Ovary (tissue), 7 donors: ENCODE measurements at regions not wholly inside any gene's neighbourhood (a gene's known extent, or its start where the extent isn't known, plus 50 kb on each side); places are given as distances from the start of the nearest gene placed in this dataset.

Source experiments
- DNase-seq, 5 donors: peaks; one replicate each; pipeline ENCODE4 v3.0.0-alpha.2; 2019 to 2020
- H3K27ac ChIP-seq, 2 donors: fragments of 200-600 bp; one replicate each; pipeline versions ENCODE4 v1.5.1 to v1.8.0; 2019 to 2022
- H3K27me3 ChIP-seq: fragments of 200-600 bp; one replicate; pipeline ENCODE4 v1.8.0; 2022
- H3K36me3 ChIP-seq: fragments of 200-600 bp; sonication (generic); one replicate; pipeline ENCODE4 v1.5.1; 2019
- H3K4me1 ChIP-seq: one replicate; pipeline ENCODE4 v1.8.1; 2013; ENCODE audit warnings: mild to moderate bottlenecking, moderate library complexity; ENCODE audit not compliant: insufficient read depth
- H3K4me3 ChIP-seq: fragments of 200-600 bp; sonication (generic); one replicate; pipeline ENCODE4 v1.5.1; 2017
- H3K9me3 ChIP-seq, 2 donors: fragments of 200-600 bp in 1 of 2; sonication (generic) in 1 of 2; one replicate each; pipeline versions ENCODE4 v1.5.1 to v1.8.1; 2013 to 2019; ENCODE audit warnings: mild to moderate bottlenecking in 1 of 2, moderate library complexity in 1 of 2
- EP300 ChIP-seq: sonication (generic); formaldehyde crosslinking; IDR thresholded peaks from one replicate; pipeline ENCODE4 v1.6.1; 2017; ENCODE audit warnings: antibody characterized with exemption
- POLR2A ChIP-seq: fragments of 450-650 bp; IDR thresholded peaks from one replicate; pipeline ENCODE4 v1.6.1; 2017; ENCODE audit warnings: antibody characterized with exemption, mild to moderate bottlenecking, moderate library complexity
- WGBS, 3 donors: extraction: QIAGEN DNeasy Blood & Tissue Kit in 1 of 3; methylation state at CpG; one replicate each; pipeline versions ENCODE4 v1.1.5 to v1.1.7; 2013 to 2017; 5-methylcytosine and 5-hydroxymethylcytosine counted together
- intact Hi-C, 4 donors: fragments of 100-400 bp; cut with DNase I; formaldehyde crosslinking; loops; one replicate each; pipeline versions ENCODE4 v1.11.0 to v1.15.1; 2022 to 2023
- TF ChIP-seq, protein P1 (sequence below), 3 donors: fragments of 450-650 bp in 2 of 3; fragments of 200-600 bp in 1 of 3; IDR thresholded peaks; one replicate each; pipeline versions ENCODE4 v1.5.1 to v1.8.0; 2016 to 2022; ENCODE audit warnings: antibody characterized with exemption in 3 of 3, mild to moderate bottlenecking in 1 of 3
- donor health status: DM: no; HTN: no; CAD: no; lungs with moderate emphysema.
- donor health status: DM: no; HTN: no; CAD: no.
- donor health status: Bipolar disorder and iron deficiency.
- donor health status: DM: no; HTN: no; CAD: no.
- donor health status: DM: yes; HTN: yes; CAD: no.

DNA sequence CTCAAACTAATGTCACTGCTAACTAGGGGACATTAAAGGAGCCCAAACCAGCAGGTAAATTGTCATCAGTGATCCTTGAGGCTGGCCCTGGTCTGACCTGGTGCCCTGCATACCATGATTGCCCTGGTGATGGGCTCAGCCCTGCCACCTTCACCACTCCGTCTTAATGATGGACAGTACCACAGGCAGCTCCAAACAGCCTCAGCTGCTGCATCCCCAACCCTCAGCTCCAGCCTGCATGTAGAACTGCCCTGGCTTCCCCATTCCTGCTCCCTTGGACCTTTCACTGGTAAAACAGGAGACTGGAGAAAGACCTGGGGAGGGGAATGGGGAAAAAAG lies 190.0 kb downstream of the GAS1 start:
- WGBS, 3 donors = 89 to 100% (median 92%) methylated on average over 1 of the region's 1 CpG

DNA sequence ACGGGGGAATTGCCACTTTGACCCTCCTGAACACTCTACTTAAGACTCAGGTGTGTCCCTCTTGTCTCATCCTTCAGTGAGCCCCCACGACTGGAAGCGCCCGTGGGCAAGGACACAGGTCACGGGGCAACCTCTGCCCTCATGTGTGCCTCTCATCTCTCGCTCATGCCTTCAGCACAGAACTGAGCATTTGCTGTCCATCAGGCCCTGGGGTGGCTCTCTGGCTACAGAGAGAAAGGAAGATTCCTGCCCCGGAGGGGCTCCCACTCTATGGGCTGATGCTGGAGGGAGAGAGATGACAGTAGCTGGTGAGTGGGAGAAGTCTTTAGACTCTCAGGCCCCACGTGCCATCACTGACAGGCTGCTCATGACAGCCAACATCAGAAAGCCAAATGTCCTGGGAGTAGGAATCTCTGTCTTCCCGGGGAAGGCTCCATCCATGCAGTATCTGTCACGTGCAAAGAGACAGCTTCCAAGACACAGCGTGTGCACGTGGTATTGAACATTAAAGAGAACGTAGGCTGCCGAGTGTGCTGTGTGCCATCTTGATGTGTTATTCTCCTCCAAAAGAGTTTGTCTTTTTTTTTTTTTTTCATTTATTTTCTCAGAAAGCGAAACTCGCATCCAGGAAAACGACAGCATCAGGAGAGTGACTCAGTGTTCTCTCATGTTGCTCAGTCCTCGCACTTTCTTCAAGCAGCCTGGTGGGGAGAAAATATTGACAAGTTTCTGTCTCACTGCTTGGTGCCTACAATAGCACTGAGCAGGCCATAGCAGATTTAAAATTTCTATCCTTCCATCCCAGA lies 190.5 kb downstream of the GAS1 start:
- TF ChIP-seq, protein P1, sequence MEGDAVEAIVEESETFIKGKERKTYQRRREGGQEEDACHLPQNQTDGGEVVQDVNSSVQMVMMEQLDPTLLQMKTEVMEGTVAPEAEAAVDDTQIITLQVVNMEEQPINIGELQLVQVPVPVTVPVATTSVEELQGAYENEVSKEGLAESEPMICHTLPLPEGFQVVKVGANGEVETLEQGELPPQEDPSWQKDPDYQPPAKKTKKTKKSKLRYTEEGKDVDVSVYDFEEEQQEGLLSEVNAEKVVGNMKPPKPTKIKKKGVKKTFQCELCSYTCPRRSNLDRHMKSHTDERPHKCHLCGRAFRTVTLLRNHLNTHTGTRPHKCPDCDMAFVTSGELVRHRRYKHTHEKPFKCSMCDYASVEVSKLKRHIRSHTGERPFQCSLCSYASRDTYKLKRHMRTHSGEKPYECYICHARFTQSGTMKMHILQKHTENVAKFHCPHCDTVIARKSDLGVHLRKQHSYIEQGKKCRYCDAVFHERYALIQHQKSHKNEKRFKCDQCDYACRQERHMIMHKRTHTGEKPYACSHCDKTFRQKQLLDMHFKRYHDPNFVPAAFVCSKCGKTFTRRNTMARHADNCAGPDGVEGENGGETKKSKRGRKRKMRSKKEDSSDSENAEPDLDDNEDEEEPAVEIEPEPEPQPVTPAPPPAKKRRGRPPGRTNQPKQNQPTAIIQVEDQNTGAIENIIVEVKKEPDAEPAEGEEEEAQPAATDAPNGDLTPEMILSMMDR (IDR thresholded peaks at IDR 0.05) = no peak
- H3K27ac ChIP-seq = no peak overlapping the region
- DNase-seq = no peak
- no peak overlapping the region for H3K4me3 ChIP-seq
- WGBS, 3 donors = 86 to 90% (median 89%) methylated on average over 18 of the region's 18 CpGs
- H3K36me3 ChIP-seq = no peaks in the 10 kb centered on the region
- no peaks in the 10 kb centered on the region for H3K27me3 ChIP-seq
- peaks cover 3% of the 10 kb centered on the region for H3K4me1 ChIP-seq
- intact Hi-C loops = no loop called here
- H3K9me3 ChIP-seq = no peaks in the 10 kb centered on the region

More for the DNA sequence above, 190.0 kb downstream of the GAS1 start:
- Histone ChIP-seq H3K9me3 (no peaks in the 10 kb centered on the region), H3K27me3 (no peaks in the 10 kb centered on the region), H3K4me3 (no peak overlapping the region), H3K36me3 (no peaks in the 10 kb centered on the region), H3K27ac (no peak overlapping the region), H3K4me1 (peaks cover 3% of the 10 kb centered on the region)
- intact Hi-C loops = no loop called here
- no peak for DNase-seq
- TF ChIP-seq EP300 = no peak
- TF ChIP-seq, protein P1 (IDR thresholded peaks at IDR 0.05) = no peak
- TF ChIP-seq POLR2A = no peak

DNA sequence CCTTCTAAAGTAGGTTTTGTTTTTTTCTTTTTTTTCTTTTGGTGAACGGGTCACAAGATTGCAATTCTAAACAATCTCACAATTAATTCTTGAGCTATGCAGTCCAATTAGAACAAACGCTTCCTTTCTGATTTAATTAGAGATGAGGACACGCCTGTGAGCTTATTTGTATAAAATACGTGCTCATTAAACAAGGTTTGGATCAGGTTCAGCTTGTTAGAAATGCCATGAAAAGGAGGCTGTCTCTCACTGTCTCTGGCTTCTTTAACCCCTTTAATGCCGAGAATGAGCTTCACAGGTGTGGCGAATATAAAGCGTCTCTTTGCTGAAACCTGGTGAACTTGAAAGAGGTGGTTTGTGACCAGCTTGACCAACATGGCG lies 191.8 kb downstream of the GAS1 start:
- Histone ChIP-seq H3K27ac (no peak overlapping the region), H3K9me3 (no peaks in the 10 kb centered on the region), H3K4me3 (no peak overlapping the region), H3K4me1 (peaks cover 3% of the 10 kb centered on the region), H3K27me3 (no peaks in the 10 kb centered on the region), H3K36me3 (no peaks in the 10 kb centered on the region)
- no peak for DNase-seq
- no peak for TF ChIP-seq EP300
- TF ChIP-seq, protein P1 (IDR thresholded peaks at IDR 0.05) = no peak
- TF ChIP-seq POLR2A = no peak
- intact Hi-C loops = no loop called here
- WGBS, 3 donors = 53 to 62% (median 55%) methylated on average over 8 of the region's 8 CpGs

DNA sequence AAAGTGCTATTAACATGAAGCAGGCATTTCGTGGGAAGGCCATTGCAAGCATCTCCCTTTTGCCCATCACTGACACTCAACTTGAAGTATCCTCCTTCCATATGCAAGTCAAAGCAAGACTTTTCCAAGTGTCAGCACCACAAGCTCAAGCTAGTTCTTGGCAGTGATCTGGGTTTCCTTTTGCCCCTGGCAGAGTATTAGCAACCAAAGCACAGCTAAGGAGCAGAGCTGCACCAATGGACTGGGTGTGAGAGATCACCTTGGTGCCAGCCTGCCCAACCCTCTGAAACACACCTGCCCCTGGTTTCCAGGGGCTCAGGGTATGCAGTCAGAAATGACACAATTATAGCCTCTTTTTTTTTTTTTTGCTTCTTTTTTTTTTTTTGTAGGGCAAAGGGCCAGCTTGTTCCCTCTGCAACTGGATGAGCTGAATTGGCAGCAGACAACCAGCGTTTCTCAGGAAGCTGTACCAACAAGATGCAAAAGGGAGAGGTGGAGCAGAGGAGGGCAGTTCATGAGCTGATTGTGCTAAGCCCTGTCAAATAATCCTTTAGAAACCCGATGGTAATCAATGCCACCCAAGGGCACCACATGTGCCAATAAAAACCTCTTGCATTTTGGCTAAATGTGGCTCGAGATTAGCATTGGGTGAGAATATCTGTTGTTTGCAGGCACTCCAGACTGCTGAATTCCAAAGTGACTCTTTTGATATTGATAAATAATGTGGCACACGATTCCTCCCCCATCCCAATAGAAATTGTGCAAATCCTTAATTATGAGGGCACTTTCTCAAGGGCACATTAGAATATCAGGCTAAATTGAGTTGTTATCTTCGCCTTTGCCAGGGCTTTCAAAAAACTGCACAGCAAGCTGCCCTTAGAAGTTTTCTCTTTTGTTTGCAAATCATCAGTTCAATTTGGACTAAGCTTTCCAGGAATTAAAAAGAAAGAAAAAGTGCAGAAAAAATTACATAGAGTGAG lies 192.4 kb downstream of the GAS1 start:
- no peaks in the 10 kb centered on the region for H3K9me3 ChIP-seq
- no peak overlapping the region for H3K4me3 ChIP-seq
- no peak for DNase-seq
- TF ChIP-seq, protein P1 (IDR thresholded peaks at IDR 0.05) = no peak
- TF ChIP-seq POLR2A (no peak), EP300 (no peak)
- intact Hi-C loops = no loop called here
- 28 to 41% (median 28%) methylated on average over 6 of the region's 6 CpGs for WGBS, 3 donors
- no peak overlapping the region for H3K27ac ChIP-seq
- no peaks in the 10 kb centered on the region for H3K36me3 ChIP-seq
- peaks cover 3% of the 10 kb centered on the region for H3K4me1 ChIP-seq
- H3K27me3 ChIP-seq = no peaks in the 10 kb centered on the region
